ENCODE measurements at regions not wholly inside any gene's neighbourhood (a gene's known extent, or its start where the extent isn't known, plus 50 kb on each side); places are given as distances from the start of the nearest gene placed in this dataset.
"Not testable (repeated sequence)": the region's sequence is repeated elsewhere in the genome, so short reads cannot be mapped to it uniquely, and the experiment has no call there.

- DNase-seq (ENCODE audit: low read depth) = no peak
These were observed 114.1 kb downstream of the C9orf152 start for GRCh38 chr9:110093871-110094270.

DNA sequence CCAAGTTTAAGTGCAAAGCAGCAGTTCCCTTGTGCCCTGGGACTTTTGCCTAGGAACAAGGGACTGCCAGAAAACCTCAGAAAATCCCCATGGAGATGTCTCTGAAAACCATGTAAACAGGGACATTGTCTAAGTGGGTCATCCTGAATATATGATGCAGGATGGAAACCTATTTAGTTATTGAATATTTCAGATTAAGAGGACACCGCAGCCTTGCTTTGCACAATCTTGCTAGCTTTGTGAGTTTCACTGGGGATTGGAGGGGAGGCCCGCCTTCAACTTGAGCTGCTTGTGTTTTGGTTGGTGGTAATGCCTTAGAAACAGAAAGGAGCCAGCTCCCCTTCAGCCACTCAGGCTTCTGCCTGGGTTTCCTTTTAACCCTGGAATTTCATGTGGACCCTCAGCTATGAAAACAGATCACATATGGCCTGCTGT, 112.8 kb downstream of the C9orf152 start:
- DNase-seq (ENCODE audit: low read depth) = no peak

DNA sequence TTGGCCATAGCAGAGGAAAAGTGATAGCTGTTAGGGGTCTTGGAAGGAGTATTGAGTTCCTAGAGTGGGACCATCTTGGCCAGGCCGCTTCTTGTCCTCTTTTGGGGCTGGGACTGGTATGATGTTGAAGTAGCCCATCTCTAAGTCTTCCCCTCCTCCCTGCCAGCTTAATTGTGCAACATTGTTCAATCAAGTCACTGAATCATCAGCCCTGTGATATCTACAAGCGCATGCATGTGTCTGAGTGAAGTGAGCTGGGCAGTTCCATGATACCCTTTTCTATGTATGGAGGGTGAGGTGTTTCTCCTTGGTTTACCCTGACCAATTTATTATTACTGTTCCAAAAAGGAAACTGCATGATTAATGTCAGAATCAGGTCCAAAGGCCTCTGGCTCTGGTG, 112.2 kb downstream of the C9orf152 start:
- DNase-seq (ENCODE audit: low read depth) = no peak

DNA sequence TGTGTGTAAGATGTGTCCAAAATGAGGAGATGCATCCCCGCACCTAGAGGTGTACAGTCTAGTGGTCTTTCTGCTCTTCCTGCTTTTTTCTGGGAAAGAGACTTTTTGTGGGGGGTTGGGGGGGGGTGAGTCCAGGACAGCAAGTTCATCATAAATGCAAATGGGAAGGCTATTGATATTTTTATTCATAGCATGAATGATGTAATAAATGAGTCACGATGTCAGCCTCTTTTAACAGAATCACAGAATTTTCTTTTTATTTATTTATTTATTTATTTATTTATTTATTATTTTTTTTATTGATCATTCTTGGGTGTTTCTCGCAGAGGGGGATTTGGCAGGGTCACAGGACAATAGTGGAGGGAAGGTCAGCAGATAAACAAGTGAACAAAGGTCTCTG, 111.3 kb downstream of the C9orf152 start:
- not testable (repeated sequence) for DNase-seq (ENCODE audit: low read depth)

DNA sequence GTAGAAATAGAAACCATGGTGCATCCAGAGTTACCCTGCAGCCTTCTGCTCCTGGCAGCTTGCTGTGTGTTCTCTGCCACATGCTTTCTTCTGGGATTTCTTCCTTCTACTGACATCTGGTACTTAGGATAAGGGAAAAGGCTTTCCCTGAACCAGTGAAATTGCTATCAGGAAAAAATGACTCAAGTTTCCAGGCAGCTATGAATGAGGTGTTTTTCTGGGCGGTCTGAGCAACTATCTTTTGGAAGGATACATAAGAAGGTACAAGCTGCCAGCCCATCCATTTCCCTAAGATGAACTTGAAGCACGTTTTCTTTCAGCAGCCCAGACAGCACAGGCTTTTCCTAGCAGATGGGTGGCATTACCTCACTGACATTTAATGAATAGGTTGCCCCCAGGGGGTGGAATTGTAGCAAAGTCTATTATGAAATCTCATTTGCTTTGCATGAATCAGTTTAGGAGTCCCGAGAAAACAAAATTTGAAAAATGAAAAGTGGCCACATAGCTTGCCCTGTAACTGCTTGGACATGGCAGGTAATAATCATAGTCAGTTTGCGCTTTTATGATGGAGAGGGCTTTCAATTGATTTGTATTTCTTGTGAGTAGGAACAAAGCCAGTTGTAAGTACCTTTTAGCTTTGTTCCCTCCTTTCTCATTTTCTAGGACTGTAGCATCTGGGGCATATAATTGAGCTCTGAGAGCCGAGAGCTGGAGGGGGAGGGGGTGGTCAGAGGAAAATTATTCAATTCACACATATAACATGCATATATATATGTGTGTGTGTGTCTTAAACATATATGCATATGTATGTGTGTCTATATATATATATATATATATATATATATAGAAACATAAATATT, 108.5 kb downstream of the C9orf152 start:
- no peak for DNase-seq (ENCODE audit: low read depth)

- DNase-seq (ENCODE audit: low read depth) = no peak
These were observed 106.3 kb downstream of the C9orf152 start for GRCh38 chr9:110101531-110102161.

GRCh38 chr9:110103257-110103656, 104.7 kb downstream of the C9orf152 start:
- DNase-seq (ENCODE audit: low read depth) = no peak

DNA sequence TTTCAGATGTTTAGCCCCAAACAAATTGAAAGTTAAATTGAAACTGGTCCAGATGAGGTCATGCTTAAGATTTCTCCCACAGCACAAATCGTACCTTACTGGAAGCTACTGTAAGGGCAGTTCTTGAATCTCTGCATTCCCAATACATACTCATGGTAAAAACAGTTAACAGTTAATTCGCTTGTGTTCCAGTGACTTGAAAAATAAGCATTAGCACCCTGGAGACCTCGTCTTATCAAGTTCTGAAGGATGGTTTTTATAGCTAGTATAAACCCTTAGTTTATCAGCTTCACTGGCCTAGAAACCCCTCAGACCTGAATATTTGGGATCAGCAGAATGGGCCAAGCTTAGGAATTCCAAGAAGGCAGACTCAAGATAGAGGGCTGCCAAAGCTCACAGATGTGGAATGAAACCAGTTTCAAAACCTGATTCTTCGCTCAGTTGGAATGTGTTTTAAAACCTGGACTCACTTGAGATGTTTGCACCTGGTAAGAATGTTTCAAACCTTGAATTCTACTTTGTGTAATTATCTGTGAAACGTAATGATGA, 103.6 kb downstream of the C9orf152 start:
- no peak for DNase-seq (ENCODE audit: low read depth)

GRCh38 chr9:110105107-110105506, 102.9 kb downstream of the C9orf152 start:
- DNase-seq (ENCODE audit: low read depth) = no peak

GRCh38 chr9:110106661-110107060, 101.3 kb downstream of the C9orf152 start:
- DNase-seq (ENCODE audit: low read depth) = no peak

- no peak for DNase-seq (ENCODE audit: low read depth)
These were observed 98.4 kb downstream of the C9orf152 start for GRCh38 chr9:110109333-110110092.

DNA sequence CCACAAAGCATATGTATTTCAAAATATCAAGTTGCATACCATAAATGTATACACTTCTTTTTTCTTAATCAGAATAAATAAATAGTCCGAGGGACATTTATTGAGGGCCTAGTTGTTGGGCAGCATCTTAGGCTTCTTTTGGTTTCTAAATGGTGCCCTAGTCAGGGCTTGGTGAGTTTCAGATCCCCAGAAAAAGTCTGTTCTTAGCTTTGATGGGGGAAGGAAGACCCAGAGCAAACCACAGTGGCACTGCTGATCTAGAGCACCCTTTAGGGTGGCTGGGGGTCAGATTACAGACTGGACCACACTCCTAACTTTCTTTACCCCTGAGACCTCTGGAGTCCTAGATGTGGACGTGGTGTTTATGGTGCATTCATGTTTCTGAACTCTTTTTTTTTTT, 97.8 kb downstream of the C9orf152 start:
- DNase-seq (ENCODE audit: low read depth) = no peak

DNA sequence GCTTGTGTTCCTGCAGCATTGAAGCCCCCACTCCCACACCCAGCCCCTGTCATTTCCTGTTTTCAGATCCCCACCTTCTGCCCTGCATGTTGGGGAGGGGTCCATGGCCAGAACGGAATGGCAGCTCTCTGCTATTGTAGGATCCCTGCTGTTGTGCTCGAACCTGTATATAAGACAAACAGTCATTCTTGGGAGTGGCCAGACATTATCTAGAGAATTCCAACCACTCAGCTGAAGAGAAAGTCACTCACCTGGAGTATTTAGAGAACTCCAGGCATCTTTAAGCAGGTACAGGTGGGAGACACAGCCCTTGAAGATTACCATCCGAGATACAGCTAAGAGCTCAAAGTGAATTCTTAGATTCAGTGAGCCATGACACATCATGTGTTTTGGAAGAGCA, 96.1 kb downstream of the C9orf152 start:
- no peak for DNase-seq (ENCODE audit: low read depth)

DNA sequence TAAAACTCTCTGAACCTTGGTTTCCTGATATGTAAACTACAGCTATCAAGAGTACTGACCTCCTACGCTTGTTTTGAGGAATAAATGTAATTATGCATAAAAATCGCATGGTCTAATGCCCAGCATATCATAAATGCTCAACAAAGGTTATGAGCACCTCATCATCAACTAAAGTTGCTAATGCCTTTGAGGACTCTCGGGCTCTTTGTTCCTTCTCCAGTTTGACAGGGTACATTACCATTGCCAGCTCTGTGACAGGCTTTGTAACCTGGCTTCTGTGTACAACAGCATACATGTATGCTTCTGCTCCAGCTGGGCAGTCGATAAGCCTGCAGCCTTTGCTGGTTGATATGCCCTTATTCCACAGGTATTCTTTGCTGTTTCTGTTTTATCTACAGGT, 95.2 kb downstream of the C9orf152 start:
- DNase-seq (ENCODE audit: low read depth) = no peak

DNA sequence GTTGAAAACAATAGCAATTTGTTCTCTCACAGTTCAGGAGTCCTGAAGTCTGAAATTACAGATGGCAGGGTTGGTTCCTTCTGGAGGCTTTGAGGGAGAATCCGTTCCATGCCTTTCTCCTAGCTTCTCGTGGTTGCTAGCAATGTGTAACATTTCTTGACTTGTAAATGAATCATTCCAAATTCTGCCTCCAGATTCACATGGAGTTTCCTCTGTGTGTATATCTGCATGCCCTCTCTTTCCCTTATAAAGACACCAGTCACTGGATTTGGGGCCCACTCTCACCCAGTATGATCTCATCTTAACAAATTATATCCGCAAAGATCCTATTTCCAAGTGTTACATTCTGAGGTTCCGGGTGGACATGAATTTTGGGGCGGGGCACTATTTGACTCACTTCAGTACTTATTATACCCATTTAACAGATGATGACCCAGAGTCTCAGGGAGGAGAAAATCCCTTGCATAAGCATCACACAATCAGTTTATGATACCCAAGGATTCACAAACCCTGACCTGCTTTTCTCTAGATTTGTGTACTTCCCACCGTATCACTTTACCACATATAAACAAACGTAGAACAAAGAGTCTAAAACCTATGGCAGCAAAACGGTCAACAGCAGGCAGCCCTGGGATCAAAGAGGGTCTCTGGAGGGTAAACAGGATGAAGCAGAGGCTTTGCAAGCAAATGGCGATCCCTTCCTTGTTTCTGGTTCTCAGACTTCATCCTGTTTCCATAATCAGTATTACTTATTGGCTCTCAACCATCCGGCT, 93.7 kb downstream of the C9orf152 start:
- DNase-seq (ENCODE audit: low read depth) = no peak

- DNase-seq (ENCODE audit: low read depth) = no peak
These were observed 93.1 kb downstream of the C9orf152 start for GRCh38 chr9:110114859-110115201.

DNA sequence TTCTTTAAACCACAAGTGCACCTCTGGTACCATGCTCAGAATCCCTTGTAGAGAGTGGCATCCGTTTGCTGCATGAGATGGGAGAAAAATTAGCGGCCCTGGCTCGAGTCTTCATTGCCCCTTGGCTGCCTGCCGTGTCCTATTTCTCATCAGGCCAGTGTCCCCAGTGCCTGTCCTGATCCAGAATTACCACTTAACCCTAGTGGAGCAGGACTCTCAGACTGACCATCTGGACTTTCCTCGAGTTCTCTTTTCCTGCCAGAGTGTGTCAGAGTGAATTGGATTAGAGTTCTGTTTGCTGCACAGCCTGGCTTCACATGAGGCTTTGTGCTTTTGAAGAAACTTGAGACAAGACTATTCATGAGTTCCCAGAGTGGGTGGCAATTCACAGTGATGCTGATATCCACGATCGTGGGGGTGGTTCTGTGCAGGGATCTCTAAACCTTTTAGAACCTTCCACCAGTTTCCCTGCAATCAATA, 92.6 kb downstream of the C9orf152 start:
- no peak for DNase-seq (ENCODE audit: low read depth)

DNA sequence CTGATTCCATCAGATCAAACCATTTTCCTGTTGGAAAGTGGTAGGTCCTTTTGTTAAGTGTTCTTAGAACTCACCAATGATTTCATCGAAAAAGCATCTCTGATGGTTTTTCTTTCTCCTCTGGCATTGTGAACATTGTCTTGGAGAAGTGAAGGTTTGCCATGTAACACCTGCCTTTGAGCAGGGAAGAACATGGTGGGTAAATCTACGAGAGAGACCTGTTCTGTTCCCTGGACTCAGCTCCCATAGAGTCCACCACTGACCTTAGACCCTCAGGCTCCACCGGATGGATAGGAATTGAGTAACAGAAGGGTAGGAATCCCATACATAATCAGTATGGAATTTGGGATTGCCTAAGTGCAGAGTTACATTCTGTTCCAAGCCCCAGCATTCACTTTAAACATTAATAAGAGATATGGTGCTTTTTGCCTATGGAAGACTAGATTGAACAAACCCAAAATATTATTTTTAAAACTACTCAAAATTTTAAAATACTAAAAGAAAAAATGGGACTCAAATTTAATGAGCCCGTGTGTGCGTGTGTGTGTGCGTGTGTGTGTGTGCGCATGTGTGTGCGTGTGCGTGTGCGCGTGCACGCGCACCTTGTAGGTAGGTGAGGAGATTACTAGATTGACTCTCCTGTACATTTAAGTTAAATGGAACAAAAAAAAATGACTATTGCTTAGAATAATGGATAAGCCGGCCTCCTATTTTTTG, 92.0 kb downstream of the C9orf152 start:
- no peak for DNase-seq (ENCODE audit: low read depth)

DNA sequence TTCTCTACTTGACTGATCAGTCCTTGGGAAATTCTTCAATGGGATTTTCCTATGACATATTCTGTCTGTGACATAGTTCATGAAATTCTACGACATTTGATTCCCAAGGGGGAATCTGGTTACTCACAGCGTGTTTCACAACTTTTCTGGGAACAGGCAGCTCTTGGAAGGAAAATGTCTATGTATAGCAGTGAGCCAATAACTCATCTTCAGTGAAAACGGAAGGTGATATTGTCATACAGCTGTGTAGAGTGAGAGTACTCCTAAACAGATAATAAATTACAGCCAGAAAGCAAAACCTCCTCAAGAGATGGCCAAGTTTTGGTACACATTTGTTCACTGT, 91.4 kb downstream of the C9orf152 start:
- no peak for DNase-seq (ENCODE audit: low read depth)

DNA sequence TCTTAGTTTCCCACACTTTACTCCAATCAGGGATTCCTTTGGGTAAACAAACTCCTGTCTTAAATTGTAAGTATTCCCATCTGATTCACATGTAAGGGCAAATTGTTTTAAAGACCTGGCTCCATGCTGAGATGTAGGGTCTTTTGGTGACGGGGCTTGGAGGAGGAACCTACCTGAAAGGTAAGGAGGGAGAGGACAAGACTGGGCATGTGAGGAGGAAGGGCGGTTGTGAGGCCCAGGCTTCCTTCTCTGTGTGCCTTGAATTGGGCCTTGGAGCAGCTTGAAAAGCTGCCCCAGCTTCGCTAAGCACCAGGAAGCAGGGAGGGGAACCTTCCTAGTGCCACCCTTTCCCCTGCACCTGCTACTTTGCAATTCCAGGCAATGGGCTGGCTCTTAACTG, 86.8 kb downstream of the C9orf152 start:
- no peak for DNase-seq (ENCODE audit: low read depth)

All from stimulated activated CD8-positive, alpha-beta memory T cell treated with anti-CD3 and anti-CD28 coated beads, Interleukin-12 subunit alpha, Interleukin-12 subunit beta, amount 100 ng/mL, for 1 hour (primary cell).